OCI-LY1 (cell line): ENCODE measurements at regions not wholly inside any gene's neighbourhood (a gene's known extent, or its start where the extent isn't known, plus 50 kb on each side); places are given as distances from the start of the nearest gene placed in this dataset.

Experiments
- CTCF ChIP-seq: fragments of 200-600 bp; sonication (generic), shearing (Covaris generic); IDR thresholded peaks from 2 replicates; pipeline ENCODE4 v1.5.1; 2017; ENCODE audit warnings: mild to moderate bottlenecking, antibody characterized with exemption, low read length, moderate library complexity, mixed read lengths
- EZH2 ChIP-seq: fragments of 200-600 bp; sonication (generic), shearing (Covaris generic); IDR thresholded peaks from 2 replicates; pipeline ENCODE4 v1.8.0; 2017; ENCODE audit warnings: borderline replicate concordance, mixed run types, mild to moderate bottlenecking, antibody characterized with exemption, low read length, moderate library complexity, mixed read lengths

DNA sequence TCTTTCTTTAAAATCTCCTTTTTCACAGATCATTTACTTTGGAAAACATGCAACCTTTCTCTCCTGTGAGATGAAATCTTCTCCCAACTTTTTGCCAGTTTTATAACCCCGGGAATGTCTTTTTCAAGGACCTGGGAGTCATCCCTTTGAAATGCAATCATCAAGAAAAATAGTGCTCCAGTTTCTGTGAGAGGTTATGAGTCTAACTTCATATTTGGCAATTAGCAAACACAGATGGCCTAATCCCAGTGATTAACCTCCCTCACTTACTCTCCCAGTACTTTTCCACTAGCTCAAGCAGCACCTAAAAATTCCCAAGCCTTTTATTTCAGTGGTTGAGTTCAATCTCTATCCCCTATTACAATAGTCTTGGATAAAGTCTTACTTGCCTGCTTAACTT lies 185.8 kb upstream of the TMEM106B start:
- TF ChIP-seq CTCF (no peak), EZH2 (no peak)
